OCI-LY7 (cell line): ENCODE measurements at regions not wholly inside any gene's neighbourhood (a gene's known extent, or its start where the extent isn't known, plus 50 kb on each side); places are given as distances from the start of the nearest gene placed in this dataset.

Experiments used
- EZH2phosphoT487 ChIP-seq: fragments of 200-600 bp; sonication (generic); IDR thresholded peaks from 2 replicates; pipeline ENCODE4 v1.6.1; 2018; ENCODE audit warnings: low read depth, borderline replicate concordance, mild to moderate bottlenecking, mixed run types, antibody characterized with exemption, low read length, moderate library complexity, mixed read lengths
- TF ChIP-seq, protein P1 (sequence below): fragments of 200-600 bp; sonication (generic); conservative IDR thresholded peaks from 2 replicates; pipeline ENCODE4 v1.5.1; 2014; ENCODE audit warnings: mild to moderate bottlenecking, antibody characterized with exemption, low read length, moderate library complexity, mixed read lengths

GRCh38 chr6:50654155-50654554 lies 59.2 kb upstream of the TFAP2D start:
- TF ChIP-seq, protein P1, sequence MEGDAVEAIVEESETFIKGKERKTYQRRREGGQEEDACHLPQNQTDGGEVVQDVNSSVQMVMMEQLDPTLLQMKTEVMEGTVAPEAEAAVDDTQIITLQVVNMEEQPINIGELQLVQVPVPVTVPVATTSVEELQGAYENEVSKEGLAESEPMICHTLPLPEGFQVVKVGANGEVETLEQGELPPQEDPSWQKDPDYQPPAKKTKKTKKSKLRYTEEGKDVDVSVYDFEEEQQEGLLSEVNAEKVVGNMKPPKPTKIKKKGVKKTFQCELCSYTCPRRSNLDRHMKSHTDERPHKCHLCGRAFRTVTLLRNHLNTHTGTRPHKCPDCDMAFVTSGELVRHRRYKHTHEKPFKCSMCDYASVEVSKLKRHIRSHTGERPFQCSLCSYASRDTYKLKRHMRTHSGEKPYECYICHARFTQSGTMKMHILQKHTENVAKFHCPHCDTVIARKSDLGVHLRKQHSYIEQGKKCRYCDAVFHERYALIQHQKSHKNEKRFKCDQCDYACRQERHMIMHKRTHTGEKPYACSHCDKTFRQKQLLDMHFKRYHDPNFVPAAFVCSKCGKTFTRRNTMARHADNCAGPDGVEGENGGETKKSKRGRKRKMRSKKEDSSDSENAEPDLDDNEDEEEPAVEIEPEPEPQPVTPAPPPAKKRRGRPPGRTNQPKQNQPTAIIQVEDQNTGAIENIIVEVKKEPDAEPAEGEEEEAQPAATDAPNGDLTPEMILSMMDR: no peak
- no peak for TF ChIP-seq EZH2phosphoT487
